ENCODE measurements at regions not wholly inside any gene's neighbourhood (a gene's known extent, or its start where the extent isn't known, plus 50 kb on each side); places are given as distances from the start of the nearest gene placed in this dataset.
"Not testable (repeated sequence)": the region's sequence is repeated elsewhere in the genome, so short reads cannot be mapped to it uniquely, and the experiment has no call there.

DNA sequence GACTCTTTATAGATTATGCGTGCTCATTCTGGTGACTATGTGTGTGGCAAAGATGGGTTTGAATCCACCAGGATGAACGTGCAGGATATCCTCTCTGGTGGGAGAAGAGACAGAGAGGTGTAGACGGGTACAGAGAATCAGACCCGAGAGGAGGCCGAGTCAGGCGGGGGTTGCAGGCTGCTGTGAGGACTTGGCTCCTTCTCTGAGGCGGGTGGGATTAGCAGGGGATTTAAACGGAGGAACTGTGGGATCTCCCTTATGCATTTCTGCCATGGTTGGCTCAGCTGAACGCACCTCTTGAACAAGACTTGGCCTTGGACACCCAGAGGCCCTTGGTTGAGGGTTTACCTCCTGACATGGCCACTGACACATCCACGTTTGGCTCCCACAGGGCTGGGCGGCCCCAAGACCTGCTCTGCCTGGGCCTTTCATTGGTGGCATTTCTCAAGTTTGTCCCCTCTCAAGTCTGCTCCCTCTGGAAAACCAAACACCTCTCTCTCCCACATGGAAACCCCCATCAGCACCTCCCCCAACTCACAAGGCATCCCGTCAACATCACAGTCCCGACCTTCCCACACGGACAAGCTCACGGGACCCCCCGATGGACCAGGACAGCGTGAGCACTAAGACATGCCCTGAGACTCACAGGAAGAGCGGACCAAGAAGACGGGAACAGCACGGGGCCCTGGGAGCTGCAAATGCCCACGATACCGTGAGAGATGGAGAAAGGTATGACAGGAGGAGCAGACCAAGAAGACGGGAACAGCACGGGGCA lies 158.3 kb downstream of the RTP5 start:
- no peak for DNase-seq (ENCODE audit: low read depth in 2 of 2)

DNA sequence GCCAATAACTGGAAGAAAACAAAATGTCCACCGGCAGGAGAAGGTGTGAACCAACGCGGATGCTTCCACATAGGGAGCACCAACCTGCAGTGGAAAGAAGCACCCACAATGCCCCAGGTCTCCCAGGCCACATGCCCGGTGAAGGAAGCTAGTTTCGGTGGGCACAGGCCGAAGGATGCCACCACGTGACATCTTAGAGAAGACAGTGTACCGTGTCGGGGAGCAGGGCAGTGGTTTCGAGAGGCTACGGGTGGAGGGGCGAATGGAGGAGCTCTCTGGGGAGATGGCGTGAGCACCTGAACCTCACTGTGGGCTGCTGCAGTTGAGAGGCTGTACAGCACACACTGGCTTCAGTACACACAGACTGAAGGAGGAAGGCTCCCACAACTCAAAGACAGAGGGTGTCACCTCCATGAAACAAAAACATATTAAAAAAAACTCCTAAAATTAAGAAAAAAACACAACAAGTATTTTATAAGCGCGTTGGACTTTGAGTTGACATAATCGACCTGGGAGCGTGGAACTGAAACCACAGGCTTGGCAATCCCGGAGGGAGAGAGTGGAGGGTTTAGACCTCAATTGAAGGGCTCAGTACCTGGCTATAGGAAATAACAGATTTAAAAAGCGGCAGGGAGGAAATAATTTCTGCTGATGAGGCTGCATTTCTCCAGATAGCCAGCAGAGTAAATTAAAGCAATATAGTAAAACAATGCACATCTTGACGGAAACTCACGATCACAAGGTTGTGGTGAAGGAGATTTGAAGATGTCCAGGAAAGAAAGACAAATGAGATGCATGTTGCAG lies 160.1 kb downstream of the RTP5 start:
- no peak for DNase-seq (ENCODE audit: low read depth in 2 of 2)

- DNase-seq (ENCODE audit: low read depth in 2 of 2), result no peak
Measured at GRCh38 chr2:242030226-242030575, 160.7 kb downstream of the RTP5 start.

- no peak for DNase-seq (ENCODE audit: low read depth in 2 of 2)
Measured at GRCh38 chr2:242030858-242031257, 161.3 kb downstream of the RTP5 start.

- peak; percentile 30 to 51 for DNase-seq (ENCODE audit: low read depth in 2 of 2)
Measured at GRCh38 chr2:242031481-242032019, 162.0 kb downstream of the RTP5 start.

- DNase-seq (ENCODE audit: low read depth in 2 of 2), result no peak
Measured at GRCh38 chr2:242032780-242033656, 163.5 kb downstream of the RTP5 start.

DNA sequence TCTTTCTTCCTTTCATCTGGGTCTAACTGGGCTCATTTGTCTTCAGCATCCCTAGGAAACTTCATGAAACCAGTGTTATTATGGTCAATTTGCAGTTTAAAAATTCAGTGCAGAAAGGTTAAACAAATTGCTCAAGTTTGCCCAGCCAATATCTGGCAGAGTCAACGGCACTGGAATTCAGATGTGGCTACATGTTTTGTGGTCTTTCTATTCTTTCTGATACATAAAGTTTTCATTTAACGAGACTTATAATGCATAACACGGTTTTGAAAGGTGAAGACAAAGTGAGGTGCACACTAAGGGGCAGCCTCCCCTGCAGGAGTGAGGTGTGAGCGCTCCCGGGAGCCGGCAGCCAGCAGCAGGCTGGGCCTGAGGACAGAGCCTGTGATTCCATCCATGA lies 164.6 kb downstream of the RTP5 start:
- no peak for DNase-seq (ENCODE audit: low read depth in 2 of 2)

GRCh38 chr2:242034996-242035814 lies 165.7 kb downstream of the RTP5 start:
- DNase-seq (ENCODE audit: low read depth in 2 of 2), result no peak

GRCh38 chr2:242035858-242036652 lies 166.5 kb downstream of the RTP5 start:
- no peak for DNase-seq (ENCODE audit: low read depth in 2 of 2)

- DNase-seq (ENCODE audit: low read depth in 2 of 2), result no peak
Measured at GRCh38 chr2:242036653-242036950, 167.1 kb downstream of the RTP5 start.

- DNase-seq (ENCODE audit: low read depth in 2 of 2), result no peak
Measured at GRCh38 chr2:242038166-242038927, 168.8 kb downstream of the RTP5 start.

DNA sequence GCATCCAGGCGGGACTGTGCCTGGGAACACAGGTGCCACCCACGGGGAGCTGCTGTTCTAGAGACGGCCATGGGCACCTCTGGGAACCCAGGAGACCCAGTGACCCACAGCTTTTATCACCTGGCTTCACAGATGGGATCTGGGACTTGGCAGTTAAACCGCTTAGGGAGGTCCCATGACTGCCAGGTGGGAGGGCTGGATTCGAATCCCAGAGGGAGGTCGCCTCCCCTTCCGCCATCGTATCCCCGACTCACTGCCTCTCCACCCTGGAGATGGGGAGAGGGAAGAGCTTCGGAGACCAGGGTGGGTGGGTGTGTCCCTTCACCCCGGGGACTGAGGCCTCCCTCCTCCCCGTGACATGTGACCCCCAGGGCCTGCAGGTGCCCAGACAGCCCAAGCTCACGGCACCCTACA lies 169.4 kb downstream of the RTP5 start:
- DNase-seq (ENCODE audit: low read depth in 2 of 2), result no peak

DNA sequence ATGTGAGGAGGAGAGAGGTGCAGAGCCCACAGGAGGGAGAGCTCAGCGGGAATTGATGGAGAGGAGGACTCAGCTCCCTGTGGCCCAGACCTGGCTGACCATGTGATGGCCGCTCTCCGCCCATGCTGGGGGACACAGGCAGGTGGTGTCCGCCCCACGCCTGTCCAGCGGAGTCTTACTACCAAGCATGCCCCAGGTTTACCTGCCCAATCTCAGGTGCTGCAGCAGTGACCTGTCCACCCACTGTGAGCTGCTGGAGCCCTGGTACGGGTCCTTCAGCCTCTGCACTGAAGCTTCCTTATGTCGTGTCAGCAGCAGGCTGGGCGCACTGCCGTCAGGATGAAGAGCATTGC lies 170.8 kb downstream of the RTP5 start:
- DNase-seq (ENCODE audit: low read depth in 2 of 2), result no peak

DNA sequence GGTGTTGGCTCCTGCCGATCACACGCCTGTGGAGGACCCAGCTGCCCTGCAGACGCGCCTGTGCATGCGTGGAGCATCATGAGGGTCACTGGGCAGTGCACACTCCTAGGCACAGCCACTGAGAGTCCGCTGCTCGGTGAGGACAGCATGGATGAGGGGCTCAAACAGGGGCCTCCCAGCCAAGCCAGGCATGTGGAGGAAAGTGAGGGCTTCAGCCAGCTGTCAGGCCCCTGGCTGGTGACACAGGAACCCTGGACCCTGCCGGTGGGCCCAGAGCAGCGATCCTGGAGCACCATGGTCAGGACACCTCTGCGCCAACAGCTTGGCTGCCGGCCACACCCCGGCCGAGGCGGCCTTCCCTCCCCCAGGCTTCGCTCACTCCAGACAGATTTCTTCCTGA lies 171.2 kb downstream of the RTP5 start:
- DNase-seq (ENCODE audit: low read depth in 2 of 2), result no peak

DNA sequence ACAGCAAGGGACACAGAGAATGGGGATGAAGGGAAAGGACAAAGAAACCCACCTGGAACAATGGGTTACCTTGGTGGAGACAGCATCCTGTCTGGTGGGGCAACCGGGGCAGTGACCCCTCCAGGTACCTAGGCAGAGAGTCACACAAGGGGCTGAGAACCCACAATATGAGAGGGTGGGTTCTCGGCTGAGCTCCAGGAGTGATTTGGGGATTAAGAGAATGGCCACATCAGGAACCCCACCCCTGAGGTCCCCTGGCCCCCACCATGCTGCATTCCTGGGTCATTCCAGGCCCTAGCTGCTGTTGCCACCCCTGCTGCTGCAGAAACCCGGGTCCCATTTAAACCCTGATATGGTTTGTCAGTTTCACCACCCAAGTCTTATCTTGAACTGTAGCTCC lies 172.3 kb downstream of the RTP5 start:
- DNase-seq (ENCODE audit: low read depth in 2 of 2), result no peak

DNA sequence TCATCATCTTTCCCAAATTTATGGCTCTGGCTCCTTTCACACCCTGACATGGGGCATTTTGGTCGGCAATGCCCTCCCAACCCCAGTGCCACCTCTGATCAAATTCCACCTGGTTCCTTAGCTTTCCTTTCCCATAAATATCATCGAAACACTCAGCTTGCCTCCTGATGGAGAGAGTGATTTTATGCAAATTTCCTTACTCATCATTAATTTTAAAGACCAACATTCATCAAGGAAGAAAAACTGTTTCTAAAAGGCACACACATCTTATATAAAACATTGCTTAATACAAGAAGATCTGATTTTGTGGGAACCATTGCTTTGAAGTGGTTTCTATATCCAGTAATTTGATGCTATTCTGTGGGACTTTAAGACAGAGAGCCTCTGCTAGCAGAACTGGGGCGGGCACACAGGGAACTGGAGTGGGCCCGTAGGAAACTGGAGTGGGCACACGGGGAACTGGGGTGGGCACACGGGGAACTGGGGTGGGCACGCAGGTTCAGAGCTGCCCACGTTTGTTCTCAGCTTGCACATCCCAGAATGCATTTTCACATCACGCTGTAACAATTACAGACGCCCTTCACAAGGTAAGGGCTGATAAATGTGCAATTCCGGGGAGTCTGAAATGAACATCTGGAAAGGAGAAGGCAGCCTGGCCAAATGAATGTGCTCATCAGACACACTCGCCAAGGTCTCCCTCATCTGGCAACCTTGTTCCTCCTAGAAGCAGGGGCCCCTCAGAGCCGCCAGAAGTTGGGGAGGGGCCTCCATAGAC lies 174.2 kb downstream of the RTP5 start:
- DNase-seq (ENCODE audit: low read depth in 2 of 2), result no peak

DNA sequence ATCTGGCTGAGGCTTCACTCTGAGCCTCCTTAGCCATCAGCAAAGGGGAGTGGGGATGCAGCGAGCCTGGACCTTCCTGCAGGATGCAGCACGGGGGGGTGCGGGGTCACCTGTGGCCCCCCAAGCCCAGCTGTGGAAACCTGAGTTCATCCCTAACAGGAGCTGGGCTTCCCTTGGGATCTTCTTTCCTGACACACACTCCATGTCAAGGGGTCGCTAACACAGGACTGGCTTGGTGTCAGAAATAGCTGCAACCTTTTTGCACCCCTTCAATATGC lies 174.7 kb downstream of the RTP5 start:
- DNase-seq (ENCODE audit: low read depth in 2 of 2), result no peak

DNA sequence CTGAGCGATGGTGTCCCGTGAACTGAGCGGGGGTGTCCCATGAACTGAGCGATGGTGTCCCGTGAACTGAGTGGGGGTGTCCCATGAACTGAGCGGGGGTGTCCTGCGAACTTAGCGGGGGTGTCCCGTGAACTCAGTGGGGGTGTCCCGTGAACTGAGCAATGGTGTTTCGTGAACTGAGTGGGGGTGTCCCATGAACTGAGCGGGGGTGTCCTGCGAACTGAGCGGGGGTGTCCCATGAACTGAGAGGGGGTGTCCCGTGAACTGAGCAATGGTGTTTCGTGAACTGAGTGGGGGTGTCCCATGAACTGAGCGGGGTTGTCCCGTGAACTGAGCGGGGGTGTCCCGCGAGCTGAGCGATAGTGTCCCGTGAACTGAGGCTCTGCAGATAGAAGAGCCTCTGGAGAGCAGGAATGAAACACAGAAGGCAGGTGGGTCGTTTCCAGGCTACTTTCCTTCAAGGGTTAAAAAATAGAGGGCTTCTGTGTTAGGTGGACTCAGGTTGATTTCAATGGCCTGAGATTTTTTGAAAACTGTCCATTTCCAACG lies 176.1 kb downstream of the RTP5 start:
- not testable (repeated sequence) for DNase-seq (ENCODE audit: low read depth in 2 of 2)

GRCh38 chr2:242046206-242046826 lies 176.8 kb downstream of the RTP5 start:
- DNase-seq (ENCODE audit: low read depth in 2 of 2), result no peak
